Ishikawa (cell line): ENCODE measurements at regions not wholly inside any gene's neighbourhood (a gene's known extent, or its start where the extent isn't known, plus 50 kb on each side); places are given as distances from the start of the nearest gene placed in this dataset.

ENCODE experiments used
- CEBPB ChIP-seq: IDR thresholded peaks from 2 replicates; pipeline ENCODE4 v1.6.1; 2012
- CREB1 ChIP-seq: IDR thresholded peaks from 2 replicates; pipeline ENCODE4 v1.6.1; 2012; ENCODE audit warnings: low read depth
- EGR1 ChIP-seq: IDR thresholded peaks from 2 replicates; pipeline ENCODE4 v1.6.1; 2012
- EP300 ChIP-seq: IDR thresholded peaks from 2 replicates; pipeline ENCODE4 v1.6.1; 2012; ENCODE audit warnings: borderline replicate concordance
- FOXM1 ChIP-seq: IDR thresholded peaks from 2 replicates; pipeline ENCODE4 v1.6.1; 2012; ENCODE audit warnings: low read depth, borderline replicate concordance
- MAX ChIP-seq: IDR thresholded peaks from 2 replicates; pipeline ENCODE4 v1.6.1; 2012
- RAD21 ChIP-seq: IDR thresholded peaks from 2 replicates; pipeline ENCODE4 v1.6.1; 2012; ENCODE audit warnings: low read depth
- REST ChIP-seq: IDR thresholded peaks from 2 replicates; pipeline ENCODE4 v1.6.1; 2012; ENCODE audit warnings: low read depth, mild to moderate bottlenecking
- TAF1 ChIP-seq: IDR thresholded peaks from 2 replicates; pipeline ENCODE4 v1.6.1; 2012; ENCODE audit warnings: low read depth, mild to moderate bottlenecking
- TEAD4 ChIP-seq: IDR thresholded peaks from 2 replicates; pipeline ENCODE4 v1.6.1; 2012
- USF1 ChIP-seq: IDR thresholded peaks from 2 replicates; pipeline ENCODE4 v1.6.1; 2012

- TF ChIP-seq CEBPB (no peak), REST (no peak), EP300 (no peak), TEAD4 (no peak), CREB1 (no peak), MAX (no peak), FOXM1 (no peak), RAD21 (no peak), EGR1 (no peak), USF1 (no peak), TAF1 (no peak)
These were observed 987.1 kb upstream of the CADM2 start for GRCh38 chr3:83971666-83972065.
